Liver (tissue), 8 donors: ENCODE measurements at regions not wholly inside any gene's neighbourhood (a gene's known extent, or its start where the extent isn't known, plus 50 kb on each side); places are given as distances from the start of the nearest gene placed in this dataset.

Experiments used
- DNase-seq: peaks from one replicate; pipeline ENCODE4 v3.0.0-alpha.2; 2017; ENCODE audit warnings: low spot score
- H3K27ac ChIP-seq, 2 donors: one replicate each; pipeline ENCODE4 v1.7.0; 2013; ENCODE audit warnings: inconsistent platforms in 2 of 2, low read length in 2 of 2, control low read depth in 1 of 2, low read depth in 1 of 2, mild to moderate bottlenecking in 1 of 2
- H3K27me3 ChIP-seq, 4 donors: one replicate each; pipeline versions ENCODE4 v1.6.1 to v1.7.0; 2013; ENCODE audit warnings: low read length in 3 of 4, inconsistent platforms in 1 of 4, mild to moderate bottlenecking in 1 of 4, moderate library complexity in 1 of 4; ENCODE audit not compliant: control insufficient read depth in 4 of 4, insufficient read depth in 4 of 4
- H3K36me3 ChIP-seq, 4 donors: one replicate each; pipeline versions ENCODE4 v1.6.1 to v1.7.0; 2013; ENCODE audit warnings: low read length in 3 of 4, mild to moderate bottlenecking in 3 of 4, low read depth in 1 of 4, moderate library complexity in 1 of 4; ENCODE audit not compliant: control insufficient read depth in 4 of 4, insufficient read depth in 3 of 4
- H3K4me1 ChIP-seq, 4 donors: one replicate each; pipeline versions ENCODE4 v1.6.1 to v1.7.0; 2013; ENCODE audit warnings: low read length in 3 of 4, mild to moderate bottlenecking in 3 of 4, moderate library complexity in 1 of 4; ENCODE audit not compliant: control insufficient read depth in 4 of 4, insufficient read depth in 4 of 4
- H3K4me3 ChIP-seq, 3 donors: one replicate each; pipeline versions ENCODE4 v1.6.1 to v1.7.0; 2013; ENCODE audit warnings: low read length in 3 of 3, control low read depth in 1 of 3, low read depth in 1 of 3, mild to moderate bottlenecking in 1 of 3
- H3K9ac ChIP-seq, 2 donors: one replicate each; pipeline ENCODE4 v1.7.0; 2013; ENCODE audit warnings: low read length in 2 of 2, mild to moderate bottlenecking in 2 of 2, moderate library complexity in 2 of 2, control low read depth in 1 of 2, low read depth in 1 of 2
- H3K9me3 ChIP-seq, 4 donors: one replicate each; pipeline versions ENCODE4 v1.6.1 to v1.7.0; 2013; ENCODE audit warnings: low read length in 3 of 4; ENCODE audit not compliant: control insufficient read depth in 4 of 4
- EGR1 ChIP-seq, 2 donors: IDR thresholded peaks; 2 replicates each; pipeline ENCODE4 v1.6.1; 2016 to 2018; ENCODE audit warnings: antibody characterized with exemption in 2 of 2, low read depth in 2 of 2
- FOXA1 ChIP-seq: IDR thresholded peaks from 2 replicates; pipeline ENCODE4 v1.6.1; 2016; ENCODE audit warnings: antibody characterized with exemption
- FOXA2 ChIP-seq: IDR thresholded peaks from 2 replicates; pipeline ENCODE4 v1.6.1; 2016; ENCODE audit warnings: antibody characterized with exemption
- HNF4A ChIP-seq, 2 donors: conservative IDR thresholded peaks; 2 replicates each; pipeline ENCODE4 v1.6.1; 2016; ENCODE audit warnings: antibody characterized with exemption in 2 of 2, mild to moderate bottlenecking in 2 of 2
- JUND ChIP-seq, 2 donors: IDR thresholded peaks; 2 replicates each; pipeline ENCODE4 v1.6.1; 2016; ENCODE audit warnings: antibody characterized with exemption in 2 of 2
- MAX ChIP-seq: IDR thresholded peaks from 2 replicates; pipeline ENCODE4 v1.6.1; 2016; ENCODE audit warnings: antibody characterized with exemption
- RAD21 ChIP-seq, 2 donors: IDR thresholded peaks; 2 replicates each; pipeline ENCODE4 v1.6.1; 2016; ENCODE audit warnings: antibody characterized with exemption in 2 of 2, mild to moderate bottlenecking in 2 of 2
- RXRA ChIP-seq, 2 donors: IDR thresholded peaks; 2 replicates each; pipeline ENCODE4 v1.6.1; 2017 to 2018; ENCODE audit warnings: antibody characterized with exemption in 2 of 2, mild to moderate bottlenecking in 1 of 2
- SP1 ChIP-seq: IDR thresholded peaks from 2 replicates; pipeline ENCODE4 v1.6.1; 2018; ENCODE audit warnings: antibody characterized with exemption, mild to moderate bottlenecking
- WGBS: extraction: QIAGEN DNeasy Blood & Tissue Kit; methylation state at CpG from one replicate; pipeline ENCODE4 v1.1.7; 2013; 5-methylcytosine and 5-hydroxymethylcytosine counted together
- TF ChIP-seq, protein P1 (sequence below): IDR thresholded peaks from 2 replicates; pipeline ENCODE4 v1.6.1; 2016; ENCODE audit warnings: antibody characterized with exemption
- TF ChIP-seq, protein P2 (sequence below): fragments of 150-350 bp; IDR thresholded peaks from 2 replicates; pipeline ENCODE4 v1.5.1; 2017; ENCODE audit warnings: improper control_type of control experiment, low read depth, low read length; ENCODE audit not compliant: missing input control
- donor health status: healthy.
- donor health status: healthy.
- donor health status: healthy.
- donor health status: healthy.
- donor health status: healthy.

- Histone ChIP-seq H3K9me3 (no peaks in the 10 kb centered on the region), H3K4me1 (no peaks in the 10 kb centered on the region), H3K4me3 (no peak overlapping the region), H3K36me3 (no peaks in the 10 kb centered on the region), H3K27ac (no peak overlapping the region), H3K27me3 (peaks cover 0 to 2% (median 0%) of the 10 kb centered on the region in 4 donors), H3K9ac (no peak overlapping the region)
- TF ChIP-seq JUND (IDR thresholded peaks at IDR 0.05), result no peak
- TF ChIP-seq, protein P1, sequence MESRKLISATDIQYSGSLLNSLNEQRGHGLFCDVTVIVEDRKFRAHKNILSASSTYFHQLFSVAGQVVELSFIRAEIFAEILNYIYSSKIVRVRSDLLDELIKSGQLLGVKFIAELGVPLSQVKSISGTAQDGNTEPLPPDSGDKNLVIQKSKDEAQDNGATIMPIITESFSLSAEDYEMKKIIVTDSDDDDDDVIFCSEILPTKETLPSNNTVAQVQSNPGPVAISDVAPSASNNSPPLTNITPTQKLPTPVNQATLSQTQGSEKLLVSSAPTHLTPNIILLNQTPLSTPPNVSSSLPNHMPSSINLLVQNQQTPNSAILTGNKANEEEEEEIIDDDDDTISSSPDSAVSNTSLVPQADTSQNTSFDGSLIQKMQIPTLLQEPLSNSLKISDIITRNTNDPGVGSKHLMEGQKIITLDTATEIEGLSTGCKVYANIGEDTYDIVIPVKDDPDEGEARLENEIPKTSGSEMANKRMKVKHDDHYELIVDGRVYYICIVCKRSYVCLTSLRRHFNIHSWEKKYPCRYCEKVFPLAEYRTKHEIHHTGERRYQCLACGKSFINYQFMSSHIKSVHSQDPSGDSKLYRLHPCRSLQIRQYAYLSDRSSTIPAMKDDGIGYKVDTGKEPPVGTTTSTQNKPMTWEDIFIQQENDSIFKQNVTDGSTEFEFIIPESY, result no peak
- TF ChIP-seq MAX, result no peak
- TF ChIP-seq FOXA1, result no peak
- no peak for TF ChIP-seq SP1
- TF ChIP-seq, protein P2, sequence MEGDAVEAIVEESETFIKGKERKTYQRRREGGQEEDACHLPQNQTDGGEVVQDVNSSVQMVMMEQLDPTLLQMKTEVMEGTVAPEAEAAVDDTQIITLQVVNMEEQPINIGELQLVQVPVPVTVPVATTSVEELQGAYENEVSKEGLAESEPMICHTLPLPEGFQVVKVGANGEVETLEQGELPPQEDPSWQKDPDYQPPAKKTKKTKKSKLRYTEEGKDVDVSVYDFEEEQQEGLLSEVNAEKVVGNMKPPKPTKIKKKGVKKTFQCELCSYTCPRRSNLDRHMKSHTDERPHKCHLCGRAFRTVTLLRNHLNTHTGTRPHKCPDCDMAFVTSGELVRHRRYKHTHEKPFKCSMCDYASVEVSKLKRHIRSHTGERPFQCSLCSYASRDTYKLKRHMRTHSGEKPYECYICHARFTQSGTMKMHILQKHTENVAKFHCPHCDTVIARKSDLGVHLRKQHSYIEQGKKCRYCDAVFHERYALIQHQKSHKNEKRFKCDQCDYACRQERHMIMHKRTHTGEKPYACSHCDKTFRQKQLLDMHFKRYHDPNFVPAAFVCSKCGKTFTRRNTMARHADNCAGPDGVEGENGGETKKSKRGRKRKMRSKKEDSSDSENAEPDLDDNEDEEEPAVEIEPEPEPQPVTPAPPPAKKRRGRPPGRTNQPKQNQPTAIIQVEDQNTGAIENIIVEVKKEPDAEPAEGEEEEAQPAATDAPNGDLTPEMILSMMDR, result no peak
- TF ChIP-seq RXRA (IDR thresholded peaks at IDR 0.05), result no peak
- WGBS, result 82% methylated on average over 14 of the region's 14 CpGs
- DNase-seq, result no peak
These were observed 640.6 kb downstream of the TBC1D22A start for GRCh38 chr22:47402876-47403525.

GRCh38 chr22:47401976-47402770, 639.7 kb downstream of the TBC1D22A start:
- DNase-seq, result no peak
- 79% methylated on average over 29 of the region's 29 CpGs for WGBS
- TF ChIP-seq FOXA2 (no peak), RAD21 (IDR thresholded peaks at IDR 0.05) (no peak), RXRA (IDR thresholded peaks at IDR 0.05) (no peak), JUND (IDR thresholded peaks at IDR 0.05) (no peak), HNF4A (conservative IDR thresholded peaks at IDR 0.05) (no peak), SP1 (no peak), EGR1 (IDR thresholded peaks at IDR 0.05; ENCODE audit: low read depth in 2 of 2) (no peak)
- TF ChIP-seq, protein P1, result no peak
- H3K4me3 ChIP-seq, result no peak overlapping the region
- H3K4me1 ChIP-seq, result no peaks in the 10 kb centered on the region
- peaks cover 0 to 2% (median 0%) of the 10 kb centered on the region in 4 donors for H3K27me3 ChIP-seq
- H3K36me3 ChIP-seq, result no peaks in the 10 kb centered on the region
- no peak overlapping the region for H3K27ac ChIP-seq
- no peak overlapping the region for H3K9ac ChIP-seq
- H3K9me3 ChIP-seq, result no peaks in the 10 kb centered on the region
